IMR-90 (cell line): ENCODE measurements at regions not wholly inside any gene's neighbourhood (a gene's known extent, or its start where the extent isn't known, plus 50 kb on each side); places are given as distances from the start of the nearest gene placed in this dataset.

ENCODE experiments used
- CEBPB ChIP-seq: IDR thresholded peaks from 2 replicates; pipeline ENCODE4 v1.6.1; 2012; ENCODE audit warnings: low read depth, low read length, improper control_type of control experiment
- CTCF ChIP-seq: conservative IDR thresholded peaks from 2 replicates; pipeline ENCODE4 v1.5.1; 2012; ENCODE audit warnings: mild to moderate bottlenecking, low read depth, low read length, improper control_type of control experiment
- FOS ChIP-seq: fragments of 150-350 bp; IDR thresholded peaks from 2 replicates; pipeline ENCODE4 v1.6.1; 2016; ENCODE audit warnings: low read depth, low read length
- MAFK ChIP-seq: IDR thresholded peaks from 2 replicates; pipeline ENCODE4 v1.6.1; 2012; ENCODE audit warnings: low read depth, low read length, improper control_type of control experiment
- MAZ ChIP-seq: IDR thresholded peaks from 2 replicates; pipeline ENCODE4 v1.6.1; 2012; ENCODE audit warnings: low read depth, mild to moderate bottlenecking, low read length, improper control_type of control experiment, moderate library complexity, borderline replicate concordance
- MXI1 ChIP-seq: IDR thresholded peaks from 2 replicates; pipeline ENCODE4 v1.6.1; 2012; ENCODE audit warnings: low read depth, mild to moderate bottlenecking, low read length, moderate library complexity, borderline replicate concordance
- NFE2L2 ChIP-seq: fragments of 150-350 bp; IDR thresholded peaks from 2 replicates; pipeline ENCODE4 v1.6.1; 2016; ENCODE audit warnings: low read depth, mild to moderate bottlenecking, low read length
- POLR2A ChIP-seq: IDR thresholded peaks from 2 replicates; pipeline ENCODE4 v1.6.1; 2012; ENCODE audit warnings: mild to moderate bottlenecking, low read depth, low read length
- RAD21 ChIP-seq: IDR thresholded peaks from 2 replicates; pipeline ENCODE4 v1.6.1; 2012; ENCODE audit warnings: low read length, improper control_type of control experiment
- RCOR1 ChIP-seq: IDR thresholded peaks from 2 replicates; pipeline ENCODE4 v1.6.1; 2012; ENCODE audit warnings: mild to moderate bottlenecking, low read length, improper control_type of control experiment; ENCODE audit not compliant: insufficient replicate concordance
- RFX5 ChIP-seq: IDR thresholded peaks from 2 replicates; pipeline ENCODE4 v1.8.0; 2012; ENCODE audit warnings: low read depth, mild to moderate bottlenecking, low read length, moderate library complexity
- TF ChIP-seq, protein P1 (sequence below): fragments of 150-350 bp; IDR thresholded peaks from 2 replicates; pipeline ENCODE4 v1.6.1; 2016; ENCODE audit warnings: low read depth, mild to moderate bottlenecking, low read length, moderate library complexity, borderline replicate concordance

- TF ChIP-seq MAZ (no peak), CTCF (no peak), POLR2A (no peak), NFE2L2 (no peak), MXI1 (no peak), MAFK (peak; percentile 50; the same call in 1 of the 2 replicates), RAD21 (no peak), RCOR1 (no peak), RFX5 (no peak), FOS (no peak), CEBPB (no peak)
- TF ChIP-seq, protein P1, sequence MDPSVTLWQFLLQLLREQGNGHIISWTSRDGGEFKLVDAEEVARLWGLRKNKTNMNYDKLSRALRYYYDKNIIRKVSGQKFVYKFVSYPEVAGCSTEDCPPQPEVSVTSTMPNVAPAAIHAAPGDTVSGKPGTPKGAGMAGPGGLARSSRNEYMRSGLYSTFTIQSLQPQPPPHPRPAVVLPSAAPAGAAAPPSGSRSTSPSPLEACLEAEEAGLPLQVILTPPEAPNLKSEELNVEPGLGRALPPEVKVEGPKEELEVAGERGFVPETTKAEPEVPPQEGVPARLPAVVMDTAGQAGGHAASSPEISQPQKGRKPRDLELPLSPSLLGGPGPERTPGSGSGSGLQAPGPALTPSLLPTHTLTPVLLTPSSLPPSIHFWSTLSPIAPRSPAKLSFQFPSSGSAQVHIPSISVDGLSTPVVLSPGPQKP, result no peak
Observed at GRCh38 chr9:91492237-91492636, 68.6 kb upstream of the NFIL3 start.
